Astrocyte (in vitro differentiated cells and primary cell): ENCODE measurements at regions not wholly inside any gene's neighbourhood (a gene's known extent, or its start where the extent isn't known, plus 50 kb on each side); places are given as distances from the start of the nearest gene placed in this dataset.

Experiments
- CTCF ChIP-seq: IDR thresholded peaks from 2 replicates; pipeline ENCODE4 v1.5.1; 2011; ENCODE audit warnings: low read depth, mild to moderate bottlenecking, inconsistent platforms, low read length, moderate library complexity; ENCODE audit not compliant: insufficient read depth
- EZH2 ChIP-seq: IDR thresholded peaks from 2 replicates; pipeline ENCODE4 v1.6.1; 2012; ENCODE audit warnings: mild to moderate bottlenecking, low read length, inconsistent platforms; ENCODE audit not compliant: insufficient read depth

GRCh38 chr2:5304640-5305039 is 387.5 kb upstream of the SOX11 start:
- no peak for TF ChIP-seq EZH2
- no peak for TF ChIP-seq CTCF
